ENCODE measurements at regions not wholly inside any gene's neighbourhood (a gene's known extent, or its start where the extent isn't known, plus 50 kb on each side); places are given as distances from the start of the nearest gene placed in this dataset.

GRCh38 chr3:20861454-20861853, 675.4 kb upstream of the SGO1 start:
- no peak for TF ChIP-seq PKNOX1 (IDR thresholded peaks at IDR 0.05)
- CTCF ChIA-PET: no interaction called here
- POLR2A ChIA-PET: no interaction called here
- DNase-seq (ENCODE audit: extremely low spot score): no peak

GRCh38 chr3:20857636-20858035, 671.6 kb upstream of the SGO1 start:
- ChIA-PET POLR2A (no interaction called here), CTCF (no interaction called here)
- no peak for DNase-seq (ENCODE audit: extremely low spot score)
- no peak for TF ChIP-seq ARNT (IDR thresholded peaks at IDR 0.05)
- no peak for TF ChIP-seq SUZ12 (IDR thresholded peaks at IDR 0.05)
- no peak for TF ChIP-seq CTBP1 (IDR thresholded peaks at IDR 0.05; ENCODE audit: borderline replicate concordance)
- no peak for TF ChIP-seq FOXM1 (IDR thresholded peaks at IDR 0.05; ENCODE audit: borderline replicate concordance)
- TF ChIP-seq ZNF384 (IDR thresholded peaks at IDR 0.05): no peak
- TF ChIP-seq FOXA1 (IDR thresholded peaks at IDR 0.05): no peak
- TF ChIP-seq ELF4 (IDR thresholded peaks at IDR 0.05): no peak
- TF ChIP-seq HDGF (IDR thresholded peaks at IDR 0.05; ENCODE audit: borderline replicate concordance): no peak
- TF ChIP-seq LEF1 (IDR thresholded peaks at IDR 0.05; ENCODE audit: borderline replicate concordance): no peak
- no peak for TF ChIP-seq TARDBP (IDR thresholded peaks at IDR 0.05)
- TF ChIP-seq BHLHE40 (IDR thresholded peaks at IDR 0.05; ENCODE audit: borderline replicate concordance): no peak
- no peak for TF ChIP-seq NFRKB (IDR thresholded peaks at IDR 0.05)
- TF ChIP-seq SP1 (IDR thresholded peaks at IDR 0.05): no peak
- no peak for TF ChIP-seq PKNOX1 (IDR thresholded peaks at IDR 0.05)
- TF ChIP-seq FOXK2 (IDR thresholded peaks at IDR 0.05): no peak
- TF ChIP-seq L3MBTL2 (conservative IDR thresholded peaks at IDR 0.05): no peak

- no peak for DNase-seq (ENCODE audit: extremely low spot score)
- TF ChIP-seq SUZ12 (IDR thresholded peaks at IDR 0.05) (no peak), ARNT (IDR thresholded peaks at IDR 0.05) (no peak), LEF1 (IDR thresholded peaks at IDR 0.05; ENCODE audit: borderline replicate concordance) (no peak), BHLHE40 (IDR thresholded peaks at IDR 0.05; ENCODE audit: borderline replicate concordance) (no peak), HDGF (IDR thresholded peaks at IDR 0.05; ENCODE audit: borderline replicate concordance) (no peak), FOXA1 (IDR thresholded peaks at IDR 0.05) (no peak), L3MBTL2 (conservative IDR thresholded peaks at IDR 0.05) (no peak), ZNF384 (IDR thresholded peaks at IDR 0.05) (no peak), FOXM1 (IDR thresholded peaks at IDR 0.05; ENCODE audit: borderline replicate concordance) (no peak), FOXK2 (IDR thresholded peaks at IDR 0.05) (no peak), TARDBP (IDR thresholded peaks at IDR 0.05) (no peak), SP1 (IDR thresholded peaks at IDR 0.05) (no peak), PKNOX1 (IDR thresholded peaks at IDR 0.05) (no peak), ELF4 (IDR thresholded peaks at IDR 0.05) (no peak), NFRKB (IDR thresholded peaks at IDR 0.05) (no peak), CTBP1 (IDR thresholded peaks at IDR 0.05; ENCODE audit: borderline replicate concordance) (no peak)
- POLR2A ChIA-PET: no interaction called here
- CTCF ChIA-PET: no interaction called here
These were observed 667.9 kb upstream of the SGO1 start for GRCh38 chr3:20853890-20854289.

GRCh38 chr3:20852712-20853111, 666.7 kb upstream of the SGO1 start:
- no peak for TF ChIP-seq ZNF384 (IDR thresholded peaks at IDR 0.05)
- no peak for TF ChIP-seq ARNT (IDR thresholded peaks at IDR 0.05)
- TF ChIP-seq CTBP1 (IDR thresholded peaks at IDR 0.05; ENCODE audit: borderline replicate concordance): no peak
- no peak for TF ChIP-seq PKNOX1 (IDR thresholded peaks at IDR 0.05)
- TF ChIP-seq L3MBTL2 (conservative IDR thresholded peaks at IDR 0.05): no peak
- TF ChIP-seq LEF1 (IDR thresholded peaks at IDR 0.05; ENCODE audit: borderline replicate concordance): no peak
- TF ChIP-seq ELF4 (IDR thresholded peaks at IDR 0.05): no peak
- no peak for TF ChIP-seq NFRKB (IDR thresholded peaks at IDR 0.05)
- no peak for TF ChIP-seq FOXK2 (IDR thresholded peaks at IDR 0.05)
- TF ChIP-seq SP1 (IDR thresholded peaks at IDR 0.05): no peak
- ChIA-PET POLR2A (no interaction called here), CTCF (no interaction called here)
- no peak for DNase-seq (ENCODE audit: extremely low spot score)

- CTCF ChIA-PET: no interaction called here
These were observed 664.0 kb upstream of the SGO1 start for GRCh38 chr3:20849975-20850374.

GRCh38 chr3:20846832-20847231, 660.8 kb upstream of the SGO1 start:
- POLR2A ChIA-PET: no interaction called here
- no peak for TF ChIP-seq PKNOX1 (IDR thresholded peaks at IDR 0.05)
- TF ChIP-seq HDGF (IDR thresholded peaks at IDR 0.05; ENCODE audit: borderline replicate concordance): no peak
- no peak for TF ChIP-seq L3MBTL2 (conservative IDR thresholded peaks at IDR 0.05)
- TF ChIP-seq LEF1 (IDR thresholded peaks at IDR 0.05; ENCODE audit: borderline replicate concordance): no peak
- no peak for TF ChIP-seq BHLHE40 (IDR thresholded peaks at IDR 0.05; ENCODE audit: borderline replicate concordance)
- no peak for TF ChIP-seq FOXK2 (IDR thresholded peaks at IDR 0.05)
- TF ChIP-seq SP1 (IDR thresholded peaks at IDR 0.05): no peak
- no peak for TF ChIP-seq TARDBP (IDR thresholded peaks at IDR 0.05)
- no peak for TF ChIP-seq ZNF384 (IDR thresholded peaks at IDR 0.05)
- TF ChIP-seq ARNT (IDR thresholded peaks at IDR 0.05): no peak
- no peak for TF ChIP-seq CTBP1 (IDR thresholded peaks at IDR 0.05; ENCODE audit: borderline replicate concordance)
- no peak for TF ChIP-seq ELF4 (IDR thresholded peaks at IDR 0.05)
- no peak for TF ChIP-seq FOXM1 (IDR thresholded peaks at IDR 0.05; ENCODE audit: borderline replicate concordance)
- CTCF ChIA-PET: interaction anchor here (0.6 kb wide), 1 partner anchor 75 kb away, joined by 6 read pairs; no protein-coding TSS in a partner anchor
- DNase-seq (ENCODE audit: extremely low spot score): no peak

More at GRCh38 chr3:20849975-20850374, 664.0 kb upstream of the SGO1 start:
- POLR2A ChIA-PET: no interaction called here
- no peak for DNase-seq (ENCODE audit: extremely low spot score)
- TF ChIP-seq SP1 (IDR thresholded peaks at IDR 0.05) (no peak), ELF4 (IDR thresholded peaks at IDR 0.05) (no peak), FOXK2 (IDR thresholded peaks at IDR 0.05) (no peak)

Measured in HEK293T (cell line).